ENCODE measurements at regions not wholly inside any gene's neighbourhood (a gene's known extent, or its start where the extent isn't known, plus 50 kb on each side); places are given as distances from the start of the nearest gene placed in this dataset.

DNA sequence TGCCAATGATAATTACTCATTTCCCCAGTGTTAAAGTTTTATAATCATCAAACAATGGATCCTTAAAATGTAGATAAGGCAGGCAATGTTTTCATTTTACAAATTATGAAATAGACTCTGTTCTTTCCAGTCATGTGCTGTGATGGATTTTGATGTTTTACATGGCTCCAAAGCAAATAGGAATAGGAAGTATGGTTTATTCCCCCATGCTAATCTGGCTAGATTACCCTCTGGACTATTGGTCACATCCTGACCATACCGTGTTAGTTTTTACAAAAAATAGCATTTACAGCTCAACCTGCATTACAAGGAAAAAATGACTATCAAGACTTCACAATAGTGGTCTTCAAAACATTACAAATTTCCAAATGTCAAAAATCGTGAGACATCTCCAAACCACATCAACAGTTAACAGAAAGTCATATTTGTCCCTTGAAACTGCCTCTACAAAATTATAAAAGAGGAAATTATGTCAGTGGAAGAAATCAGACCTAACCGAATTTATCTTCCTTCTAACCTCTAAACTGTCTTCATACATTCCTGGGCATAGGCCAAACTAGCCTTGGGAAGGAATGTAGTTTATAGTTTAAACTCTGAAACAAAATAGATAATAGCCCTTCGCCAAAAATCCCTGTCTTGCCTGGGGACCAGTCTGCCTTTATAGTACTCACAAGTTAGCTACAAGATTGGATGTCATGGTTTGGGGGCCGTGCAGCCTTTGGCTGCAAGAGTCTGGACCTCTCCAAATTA is 1941.2 kb upstream of the CELF4 start:
- Histone ChIP-seq H3K4me1 (ENCODE audit: control insufficient read depth in 2 of 2, insufficient read depth in 2 of 2, low read length in 2 of 2) (no peaks in the 10 kb centered on the region), H3K9me3 (ENCODE audit: control insufficient read depth in 2 of 2, low read length in 2 of 2) (no peaks in the 10 kb centered on the region), H3K27ac (ENCODE audit: low read depth in 2 of 2, low read length in 2 of 2) (no peak overlapping the region), H3K4me3 (ENCODE audit: low read length in 2 of 2) (no peak overlapping the region), H3K36me3 (ENCODE audit: control insufficient read depth in 2 of 2, insufficient read depth in 2 of 2, low read length in 2 of 2) (no peaks in the 10 kb centered on the region), H3K9ac (ENCODE audit: low read depth in 1 of 2, low read length in 2 of 2) (no peak overlapping the region), H3K27me3 (ENCODE audit: control insufficient read depth in 2 of 2, insufficient read depth in 2 of 2, low read length in 2 of 2) (no peaks in the 10 kb centered on the region)

DNA sequence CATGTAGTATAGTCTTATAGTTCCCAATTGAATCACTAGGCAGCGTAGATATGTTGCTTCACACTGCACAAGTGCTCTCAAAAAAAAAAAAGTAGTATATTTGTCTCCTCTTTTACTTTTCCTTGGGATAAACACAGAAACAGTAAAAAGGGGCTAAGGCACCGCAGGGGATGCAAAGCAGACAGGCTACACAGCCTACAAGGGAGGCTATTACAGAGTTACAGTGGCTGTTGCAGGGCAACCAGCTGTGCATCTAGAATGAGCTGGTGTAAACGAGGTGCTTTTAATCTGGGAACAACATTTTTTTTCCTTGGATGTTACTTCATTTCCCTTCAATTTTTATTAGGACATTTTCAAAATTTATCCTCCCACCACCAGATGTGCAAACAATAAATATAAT is 1934.7 kb upstream of the CELF4 start:
- H3K36me3 ChIP-seq (ENCODE audit: control insufficient read depth in 2 of 2, insufficient read depth in 2 of 2, low read length in 2 of 2): no peaks in the 10 kb centered on the region
- no peaks in the 10 kb centered on the region for H3K9me3 ChIP-seq (ENCODE audit: control insufficient read depth in 2 of 2, low read length in 2 of 2)
- no peaks in the 10 kb centered on the region for H3K4me1 ChIP-seq (ENCODE audit: control insufficient read depth in 2 of 2, insufficient read depth in 2 of 2, low read length in 2 of 2)
- no peak overlapping the region for H3K4me3 ChIP-seq (ENCODE audit: low read length in 2 of 2)
- H3K9ac ChIP-seq (ENCODE audit: low read depth in 1 of 2, low read length in 2 of 2): no peak overlapping the region
- H3K27me3 ChIP-seq (ENCODE audit: control insufficient read depth in 2 of 2, insufficient read depth in 2 of 2, low read length in 2 of 2): no peaks in the 10 kb centered on the region
- H3K27ac ChIP-seq (ENCODE audit: low read depth in 2 of 2, low read length in 2 of 2): no peak overlapping the region

DNA sequence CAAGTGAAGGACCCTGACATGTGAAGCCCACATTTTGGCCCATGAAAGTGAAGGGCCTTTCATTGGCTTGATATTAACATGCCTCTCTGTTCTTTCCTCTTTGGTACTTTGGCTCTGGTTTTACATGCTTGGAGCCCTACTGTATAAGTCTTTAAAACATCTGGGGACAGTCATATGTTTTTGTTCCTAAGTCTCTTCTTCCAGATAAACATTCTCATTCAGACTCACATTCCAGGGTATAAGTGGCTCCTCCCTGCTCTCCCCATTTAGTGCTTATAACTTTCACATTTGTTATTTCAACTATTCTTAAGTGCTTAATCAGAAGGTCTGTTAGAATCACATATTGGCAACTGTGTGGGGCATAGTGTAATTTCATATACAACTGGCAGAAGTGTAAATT is 1932.2 kb upstream of the CELF4 start:
- H3K9me3 ChIP-seq (ENCODE audit: control insufficient read depth in 2 of 2, low read length in 2 of 2): no peaks in the 10 kb centered on the region
- H3K36me3 ChIP-seq (ENCODE audit: control insufficient read depth in 2 of 2, insufficient read depth in 2 of 2, low read length in 2 of 2): no peaks in the 10 kb centered on the region
- H3K4me1 ChIP-seq (ENCODE audit: control insufficient read depth in 2 of 2, insufficient read depth in 2 of 2, low read length in 2 of 2): no peaks in the 10 kb centered on the region
- no peaks in the 10 kb centered on the region for H3K27me3 ChIP-seq (ENCODE audit: control insufficient read depth in 2 of 2, insufficient read depth in 2 of 2, low read length in 2 of 2)
- no peak overlapping the region for H3K27ac ChIP-seq (ENCODE audit: low read depth in 2 of 2, low read length in 2 of 2)
- H3K4me3 ChIP-seq (ENCODE audit: low read length in 2 of 2): no peak overlapping the region
- H3K9ac ChIP-seq (ENCODE audit: low read depth in 1 of 2, low read length in 2 of 2): no peak overlapping the region

DNA sequence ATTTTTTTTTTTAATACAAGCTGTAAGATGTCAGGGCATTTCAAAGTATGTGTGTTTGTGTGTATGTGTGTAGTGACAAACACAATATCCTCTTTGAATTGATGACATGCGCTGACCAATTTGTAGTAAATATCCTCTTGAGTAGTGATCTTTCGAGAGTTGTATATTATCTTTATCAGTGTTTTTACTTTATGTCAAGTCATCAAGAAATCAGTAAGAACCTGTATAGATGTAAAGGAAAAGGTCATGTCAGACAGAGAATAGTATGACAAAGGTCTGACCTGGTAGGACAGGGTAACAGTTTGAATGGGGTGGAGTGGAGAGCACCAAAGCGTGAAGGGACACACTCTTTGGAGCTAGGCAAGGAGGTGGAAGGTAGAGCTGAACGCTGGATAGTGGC is 1931.4 kb upstream of the CELF4 start:
- H3K36me3 ChIP-seq (ENCODE audit: control insufficient read depth in 2 of 2, insufficient read depth in 2 of 2, low read length in 2 of 2): no peaks in the 10 kb centered on the region
- no peak overlapping the region for H3K9ac ChIP-seq (ENCODE audit: low read depth in 1 of 2, low read length in 2 of 2)
- no peaks in the 10 kb centered on the region for H3K27me3 ChIP-seq (ENCODE audit: control insufficient read depth in 2 of 2, insufficient read depth in 2 of 2, low read length in 2 of 2)
- H3K27ac ChIP-seq (ENCODE audit: low read depth in 2 of 2, low read length in 2 of 2): no peak overlapping the region
- no peaks in the 10 kb centered on the region for H3K4me1 ChIP-seq (ENCODE audit: control insufficient read depth in 2 of 2, insufficient read depth in 2 of 2, low read length in 2 of 2)
- H3K4me3 ChIP-seq (ENCODE audit: low read length in 2 of 2): no peak overlapping the region
- no peaks in the 10 kb centered on the region for H3K9me3 ChIP-seq (ENCODE audit: control insufficient read depth in 2 of 2, low read length in 2 of 2)

DNA sequence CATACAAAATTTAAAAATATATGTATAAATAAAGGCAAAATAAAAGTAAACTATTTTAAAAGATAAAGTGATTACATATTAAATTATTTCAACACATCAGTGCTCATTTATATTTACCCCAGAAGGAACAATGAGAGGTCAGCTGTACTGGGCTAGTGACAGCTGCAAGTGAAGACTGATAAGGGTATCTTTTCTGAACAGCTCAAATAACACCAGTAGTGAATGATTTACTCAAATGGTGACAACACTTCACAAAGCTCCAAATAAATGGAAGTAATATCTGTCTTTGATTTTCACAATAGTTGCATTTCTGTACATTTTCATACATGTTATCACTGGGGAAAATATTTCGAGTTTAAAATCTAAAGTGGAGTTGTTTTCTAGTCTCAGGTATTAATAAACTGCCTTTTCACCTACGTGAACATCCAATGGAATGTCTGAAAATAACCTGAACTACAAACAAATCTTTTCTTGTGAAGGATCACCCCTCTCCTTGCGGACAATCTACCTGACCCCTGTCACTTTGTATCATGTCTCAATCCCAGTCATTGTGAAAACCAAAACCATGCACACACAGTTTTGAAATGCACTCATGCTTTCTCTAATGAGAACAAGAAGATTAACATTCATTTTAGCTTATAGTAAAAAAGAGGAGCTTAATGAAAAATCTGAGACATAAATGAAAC is 1928.8 kb upstream of the CELF4 start:
- H3K4me1 ChIP-seq (ENCODE audit: control insufficient read depth in 2 of 2, insufficient read depth in 2 of 2, low read length in 2 of 2): no peaks in the 10 kb centered on the region
- no peak overlapping the region for H3K27ac ChIP-seq (ENCODE audit: low read depth in 2 of 2, low read length in 2 of 2)
- no peak overlapping the region for H3K9ac ChIP-seq (ENCODE audit: low read depth in 1 of 2, low read length in 2 of 2)
- H3K4me3 ChIP-seq (ENCODE audit: low read length in 2 of 2): no peak overlapping the region
- no peaks in the 10 kb centered on the region for H3K36me3 ChIP-seq (ENCODE audit: control insufficient read depth in 2 of 2, insufficient read depth in 2 of 2, low read length in 2 of 2)
- H3K9me3 ChIP-seq (ENCODE audit: control insufficient read depth in 2 of 2, low read length in 2 of 2): no peaks in the 10 kb centered on the region
- H3K27me3 ChIP-seq (ENCODE audit: control insufficient read depth in 2 of 2, insufficient read depth in 2 of 2, low read length in 2 of 2): no peaks in the 10 kb centered on the region

DNA sequence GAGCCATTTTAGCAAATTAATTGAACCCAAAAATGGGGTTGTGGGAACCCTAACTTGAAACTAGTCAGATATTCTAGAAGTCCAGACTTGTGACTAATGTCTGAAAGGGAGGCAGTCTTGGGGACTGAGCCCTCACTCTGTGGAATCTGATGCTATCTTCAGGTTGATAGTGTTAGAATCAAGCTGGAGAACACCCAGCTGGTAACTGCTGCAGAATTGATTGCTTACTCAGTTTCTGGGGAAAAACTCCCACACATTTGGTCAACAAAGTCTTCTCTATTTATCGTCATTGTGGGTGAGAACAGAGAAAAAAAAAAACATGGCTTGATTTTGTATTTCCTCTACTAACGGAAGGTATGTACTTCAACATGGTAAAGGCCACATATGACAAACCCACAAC is 1925.8 kb upstream of the CELF4 start:
- Histone ChIP-seq H3K9ac (ENCODE audit: low read depth in 1 of 2, low read length in 2 of 2) (no peak overlapping the region), H3K4me1 (ENCODE audit: control insufficient read depth in 2 of 2, insufficient read depth in 2 of 2, low read length in 2 of 2) (no peaks in the 10 kb centered on the region), H3K4me3 (ENCODE audit: low read length in 2 of 2) (no peak overlapping the region), H3K36me3 (ENCODE audit: control insufficient read depth in 2 of 2, insufficient read depth in 2 of 2, low read length in 2 of 2) (no peaks in the 10 kb centered on the region), H3K27me3 (ENCODE audit: control insufficient read depth in 2 of 2, insufficient read depth in 2 of 2, low read length in 2 of 2) (no peaks in the 10 kb centered on the region), H3K27ac (ENCODE audit: low read depth in 2 of 2, low read length in 2 of 2) (no peak overlapping the region), H3K9me3 (ENCODE audit: control insufficient read depth in 2 of 2, low read length in 2 of 2) (no peaks in the 10 kb centered on the region)

DNA sequence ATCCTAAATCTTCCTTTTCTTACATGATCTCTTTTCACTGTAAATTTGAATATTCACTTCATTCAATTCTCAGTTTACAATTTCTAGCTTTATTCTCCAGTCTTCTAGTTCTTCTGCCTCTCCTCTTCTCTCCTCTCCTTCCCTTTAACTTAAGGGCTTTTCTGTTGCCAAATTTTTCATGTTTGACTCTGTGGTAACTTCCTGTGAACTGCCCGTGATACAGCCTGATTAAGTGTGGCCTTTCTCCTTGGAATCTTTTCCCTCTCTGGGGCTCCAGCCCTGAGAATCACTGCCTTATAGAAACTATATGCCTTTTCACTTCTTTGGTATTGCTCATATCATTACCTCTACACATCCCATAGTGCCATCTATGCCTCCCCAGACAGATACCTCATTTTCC is 1923.8 kb upstream of the CELF4 start:
- Histone ChIP-seq H3K4me3 (ENCODE audit: low read length in 2 of 2) (no peak overlapping the region), H3K27ac (ENCODE audit: low read depth in 2 of 2, low read length in 2 of 2) (no peak overlapping the region), H3K9me3 (ENCODE audit: control insufficient read depth in 2 of 2, low read length in 2 of 2) (no peaks in the 10 kb centered on the region), H3K27me3 (ENCODE audit: control insufficient read depth in 2 of 2, insufficient read depth in 2 of 2, low read length in 2 of 2) (no peaks in the 10 kb centered on the region), H3K36me3 (ENCODE audit: control insufficient read depth in 2 of 2, insufficient read depth in 2 of 2, low read length in 2 of 2) (no peaks in the 10 kb centered on the region), H3K9ac (ENCODE audit: low read depth in 1 of 2, low read length in 2 of 2) (no peak overlapping the region), H3K4me1 (ENCODE audit: control insufficient read depth in 2 of 2, insufficient read depth in 2 of 2, low read length in 2 of 2) (no peaks in the 10 kb centered on the region)

DNA sequence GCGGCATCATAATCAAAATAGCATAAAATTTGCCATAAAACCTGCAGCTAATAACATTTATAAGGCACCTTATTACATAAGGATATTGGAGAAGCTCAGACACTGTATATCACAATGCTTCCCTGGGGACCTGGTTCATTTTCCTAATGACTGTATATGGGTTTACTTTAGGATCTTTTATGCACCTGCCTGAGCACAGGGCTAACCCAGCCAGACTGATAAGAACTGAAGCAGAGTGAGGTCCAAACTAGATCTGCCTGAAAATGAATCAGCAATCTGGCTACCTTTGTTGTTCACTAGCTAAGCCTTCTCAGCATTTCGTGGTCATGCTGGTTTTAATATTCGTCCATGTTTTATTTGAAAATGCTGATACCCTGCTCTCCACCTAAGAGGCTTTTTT is 1922.3 kb upstream of the CELF4 start:
- no peaks in the 10 kb centered on the region for H3K4me1 ChIP-seq (ENCODE audit: control insufficient read depth in 2 of 2, insufficient read depth in 2 of 2, low read length in 2 of 2)
- no peak overlapping the region for H3K27ac ChIP-seq (ENCODE audit: low read depth in 2 of 2, low read length in 2 of 2)
- no peaks in the 10 kb centered on the region for H3K36me3 ChIP-seq (ENCODE audit: control insufficient read depth in 2 of 2, insufficient read depth in 2 of 2, low read length in 2 of 2)
- H3K27me3 ChIP-seq (ENCODE audit: control insufficient read depth in 2 of 2, insufficient read depth in 2 of 2, low read length in 2 of 2): no peaks in the 10 kb centered on the region
- no peak overlapping the region for H3K9ac ChIP-seq (ENCODE audit: low read depth in 1 of 2, low read length in 2 of 2)
- H3K4me3 ChIP-seq (ENCODE audit: low read length in 2 of 2): no peak overlapping the region
- H3K9me3 ChIP-seq (ENCODE audit: control insufficient read depth in 2 of 2, low read length in 2 of 2): no peaks in the 10 kb centered on the region

DNA sequence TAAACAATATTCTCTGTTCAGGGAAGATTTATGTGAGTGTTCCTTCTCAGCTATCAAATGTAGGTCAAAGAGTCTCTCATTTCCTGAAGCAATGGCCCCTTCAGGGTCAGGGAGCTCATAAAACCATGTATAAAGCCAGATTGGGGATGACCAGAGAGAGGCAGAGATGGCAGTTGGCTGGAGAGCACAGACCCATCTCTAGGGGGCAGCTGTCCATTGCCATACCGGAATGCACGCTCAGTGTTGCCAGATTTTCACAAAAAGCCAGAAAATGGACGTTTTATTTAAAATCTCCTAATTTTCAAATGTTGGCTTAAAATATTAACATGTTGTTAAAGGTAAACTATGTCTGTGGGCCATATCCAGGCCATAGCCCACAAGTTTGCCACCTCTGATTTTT is 1920.7 kb upstream of the CELF4 start:
- H3K9ac ChIP-seq (ENCODE audit: low read depth in 1 of 2, low read length in 2 of 2): no peak overlapping the region
- H3K36me3 ChIP-seq (ENCODE audit: control insufficient read depth in 2 of 2, insufficient read depth in 2 of 2, low read length in 2 of 2): no peaks in the 10 kb centered on the region
- no peak overlapping the region for H3K4me3 ChIP-seq (ENCODE audit: low read length in 2 of 2)
- H3K9me3 ChIP-seq (ENCODE audit: control insufficient read depth in 2 of 2, low read length in 2 of 2): no peaks in the 10 kb centered on the region
- H3K27me3 ChIP-seq (ENCODE audit: control insufficient read depth in 2 of 2, insufficient read depth in 2 of 2, low read length in 2 of 2): no peaks in the 10 kb centered on the region
- H3K27ac ChIP-seq (ENCODE audit: low read depth in 2 of 2, low read length in 2 of 2): no peak overlapping the region
- no peaks in the 10 kb centered on the region for H3K4me1 ChIP-seq (ENCODE audit: control insufficient read depth in 2 of 2, insufficient read depth in 2 of 2, low read length in 2 of 2)

DNA sequence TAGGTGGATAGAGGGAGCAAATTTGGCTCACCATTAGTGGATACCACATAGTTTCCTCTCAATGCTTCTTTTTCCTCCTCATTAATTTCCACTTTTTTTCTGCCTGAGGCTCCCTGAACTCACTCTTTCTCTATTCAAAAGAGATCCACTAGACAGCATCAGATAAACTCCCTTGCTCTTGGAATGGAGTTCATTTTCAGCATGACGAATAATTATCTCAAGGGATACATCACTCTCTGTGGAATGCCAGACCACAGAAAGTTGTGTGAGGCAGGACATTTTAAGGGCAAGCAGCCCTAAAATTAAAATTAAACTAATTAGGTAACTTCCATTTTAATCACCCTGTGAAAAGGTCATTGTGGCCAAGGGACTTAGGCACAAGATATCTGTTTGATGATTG is 1920.1 kb upstream of the CELF4 start:
- no peak overlapping the region for H3K9ac ChIP-seq (ENCODE audit: low read depth in 1 of 2, low read length in 2 of 2)
- no peak overlapping the region for H3K27ac ChIP-seq (ENCODE audit: low read depth in 2 of 2, low read length in 2 of 2)
- no peak overlapping the region for H3K4me3 ChIP-seq (ENCODE audit: low read length in 2 of 2)
- no peaks in the 10 kb centered on the region for H3K9me3 ChIP-seq (ENCODE audit: control insufficient read depth in 2 of 2, low read length in 2 of 2)
- H3K36me3 ChIP-seq (ENCODE audit: control insufficient read depth in 2 of 2, insufficient read depth in 2 of 2, low read length in 2 of 2): no peaks in the 10 kb centered on the region
- H3K4me1 ChIP-seq (ENCODE audit: control insufficient read depth in 2 of 2, insufficient read depth in 2 of 2, low read length in 2 of 2): no peaks in the 10 kb centered on the region
- H3K27me3 ChIP-seq (ENCODE audit: control insufficient read depth in 2 of 2, insufficient read depth in 2 of 2, low read length in 2 of 2): no peaks in the 10 kb centered on the region
